Right forelimb (tissue), 1 donor: ENCODE measurements at regions not wholly inside any gene's neighbourhood (a gene's known extent, or its start where the extent isn't known, plus 50 kb on each side); places are given as distances from the start of the nearest gene placed in this dataset.

Source experiments
- DNase-seq: peaks from one replicate; pipeline ENCODE4 v3.0.0-alpha.2; 2018

DNA sequence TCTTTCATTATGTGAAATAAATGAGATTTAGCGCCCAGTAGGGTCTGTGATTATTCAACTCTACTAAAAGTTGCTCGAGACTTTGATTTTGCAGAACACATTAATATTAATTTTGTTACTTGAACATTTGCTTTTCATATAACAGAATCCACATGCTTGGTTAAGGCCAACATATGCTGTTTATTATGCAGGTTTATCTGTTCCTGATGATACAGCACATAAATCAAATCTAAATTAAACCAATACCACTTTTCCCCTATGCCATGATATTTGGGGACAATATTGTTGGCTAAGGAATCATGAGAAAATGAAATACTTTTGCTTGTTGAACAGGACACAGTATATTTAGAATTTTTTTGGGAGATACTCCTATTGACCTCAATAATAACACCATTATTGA lies 291.1 kb downstream of the USP25 start:
- DNase-seq = no peak

DNA sequence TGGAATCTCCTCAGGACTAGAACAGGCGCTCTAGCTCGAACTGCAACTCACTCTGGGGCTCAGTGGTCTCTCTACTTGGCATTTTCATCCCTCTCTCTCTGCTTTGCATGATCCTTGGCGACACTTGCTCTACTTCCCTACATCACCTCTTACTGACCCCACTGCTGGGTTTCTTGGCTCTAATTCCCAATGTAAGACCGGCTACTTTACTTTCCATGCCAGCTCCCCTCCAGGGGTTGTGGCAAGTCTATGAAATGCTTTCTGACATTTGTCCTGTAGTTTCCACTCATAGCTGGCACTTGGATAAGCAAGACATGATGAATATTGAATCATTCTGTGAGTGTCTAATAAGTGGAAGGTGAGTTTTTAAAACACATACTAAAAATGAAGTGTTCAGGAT lies 292.3 kb downstream of the USP25 start:
- DNase-seq = no peak

DNA sequence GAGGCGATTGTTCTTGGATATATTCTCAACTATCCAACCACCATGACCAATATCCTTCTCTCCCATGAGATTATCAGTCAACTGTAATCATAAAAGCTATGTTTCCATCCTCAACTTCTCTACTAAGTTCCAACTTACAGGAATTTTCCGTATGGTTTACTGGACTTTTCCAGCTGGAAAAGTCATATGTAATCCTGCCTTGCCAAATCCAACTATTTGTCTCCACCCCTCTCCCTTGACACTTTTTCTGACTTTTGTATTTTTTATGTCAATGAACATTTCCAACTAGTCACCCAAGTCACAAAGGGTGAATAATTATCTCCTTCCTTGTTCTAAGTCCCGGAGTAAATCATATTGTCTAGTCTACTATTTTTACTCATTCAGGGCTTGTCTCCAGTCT lies 293.1 kb downstream of the USP25 start:
- DNase-seq = no peak

DNA sequence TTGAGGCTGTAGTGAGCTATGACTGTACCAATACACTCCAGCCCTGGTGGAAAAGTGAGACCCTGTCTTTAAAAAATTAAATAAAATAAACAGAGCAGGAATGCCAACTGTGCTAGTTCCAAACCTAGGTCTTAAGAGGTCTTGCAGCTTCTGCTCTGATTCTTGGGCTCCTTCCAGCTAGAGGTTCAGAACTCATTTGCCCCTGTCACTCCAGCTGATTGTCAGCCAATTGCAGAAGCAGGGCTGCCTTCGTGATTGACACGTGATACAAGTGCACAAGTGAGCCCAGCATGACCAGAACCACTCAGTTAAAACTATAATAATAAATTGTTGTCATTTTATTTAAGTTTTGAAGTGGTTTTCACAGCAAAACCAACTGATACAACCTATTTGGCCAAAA lies 298.4 kb downstream of the USP25 start:
- no peak for DNase-seq

DNA sequence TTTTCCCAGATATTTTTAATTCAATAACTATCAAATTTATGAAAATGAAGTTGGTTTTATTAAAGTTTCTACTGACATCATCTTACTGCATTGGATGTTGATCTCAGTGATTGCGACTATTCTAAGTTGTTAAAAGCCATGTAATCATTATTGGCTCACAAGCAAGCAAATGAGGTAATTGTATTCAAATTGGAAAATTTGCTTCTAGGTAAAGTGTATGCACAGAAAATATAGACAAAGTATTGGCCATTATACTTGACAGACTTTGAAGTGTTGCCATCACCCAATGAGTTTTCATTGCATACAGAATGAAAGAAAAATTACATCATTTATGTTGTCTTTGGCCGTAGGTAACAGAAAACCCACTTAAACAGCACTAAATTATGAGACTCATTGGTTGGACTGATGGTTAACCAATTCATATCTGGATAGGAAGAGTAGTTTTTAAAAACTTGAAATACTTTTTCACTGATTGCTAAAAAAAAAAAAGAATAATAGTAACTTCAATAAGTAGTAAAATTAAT lies 299.2 kb downstream of the USP25 start:
- no peak for DNase-seq

DNA sequence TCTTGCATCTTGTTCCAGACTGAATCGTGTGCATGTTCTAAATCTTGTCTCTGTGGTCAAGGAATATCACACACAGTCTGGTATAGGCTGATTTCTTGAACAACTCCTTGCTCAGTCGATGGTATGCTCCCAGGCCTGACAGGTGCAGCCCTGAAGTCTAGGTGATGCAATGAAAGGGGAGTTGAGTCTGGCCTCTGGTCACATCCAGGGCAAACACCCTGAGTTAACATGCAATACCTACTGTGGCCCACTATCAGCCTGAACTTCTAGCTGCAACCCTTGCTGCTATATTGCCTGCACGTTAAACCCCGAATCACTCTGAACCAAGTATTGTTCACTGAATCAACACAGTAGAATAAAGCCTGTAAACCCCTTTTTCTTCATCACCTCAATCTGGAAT lies 303.4 kb downstream of the USP25 start:
- DNase-seq = no peak

DNA sequence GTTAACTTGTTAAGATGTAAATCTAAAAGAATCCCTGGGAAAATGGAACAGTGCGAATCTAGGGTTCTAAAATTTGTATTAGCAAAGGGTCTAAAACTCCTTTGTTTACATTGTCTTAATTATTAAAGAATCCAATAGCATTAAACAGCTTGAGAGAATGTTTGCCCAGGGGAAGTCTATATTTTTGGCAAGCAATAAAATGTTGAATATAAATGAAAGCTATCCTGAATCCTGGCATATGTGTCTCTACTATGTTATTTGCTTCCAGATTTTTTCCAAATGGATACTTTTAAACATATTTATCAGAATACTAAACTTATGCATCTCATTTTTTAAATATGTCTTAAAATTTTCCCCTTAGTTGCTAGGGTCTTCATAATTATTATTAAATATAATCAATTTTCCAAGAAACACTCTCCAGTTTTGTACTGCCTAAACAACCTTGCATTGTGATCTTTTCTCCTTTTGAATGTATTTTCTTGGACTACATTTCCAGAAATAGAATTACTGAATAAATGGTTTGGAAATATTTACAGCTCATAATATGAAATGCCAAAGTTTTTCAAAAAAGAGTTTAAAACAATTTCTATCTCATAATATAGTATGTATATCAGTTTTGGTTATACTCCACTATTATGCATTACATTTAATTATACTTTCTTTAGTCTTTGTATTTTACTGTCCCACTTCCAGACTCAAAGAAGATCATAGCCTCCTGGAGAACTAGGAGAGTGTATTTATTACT lies 304.8 kb downstream of the USP25 start:
- no peak for DNase-seq

DNA sequence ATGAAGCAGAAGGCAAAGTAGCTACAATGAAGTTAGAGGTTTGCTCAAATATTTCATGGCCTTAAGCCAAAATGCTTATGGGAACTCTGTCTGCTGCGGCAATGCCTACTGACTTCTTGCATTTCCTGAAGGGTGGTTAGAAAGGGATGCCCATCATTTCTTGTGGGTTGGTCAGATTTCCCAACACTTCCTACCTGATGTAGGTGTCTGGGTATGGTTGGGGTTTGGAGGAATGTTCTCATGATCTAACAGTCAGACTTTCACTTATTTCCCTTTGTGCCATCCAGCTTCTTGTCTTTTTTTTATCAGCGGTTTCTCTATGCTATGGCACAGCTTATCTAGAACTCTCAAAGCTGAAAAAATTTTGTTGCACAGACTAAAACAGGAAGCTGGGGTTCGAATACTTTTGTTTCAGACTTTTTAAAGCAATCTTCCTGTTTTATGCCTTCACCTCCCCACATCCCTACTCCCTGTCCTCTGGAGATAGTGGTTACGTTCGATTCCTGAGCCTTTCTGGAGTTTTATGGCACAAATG lies 307.7 kb downstream of the USP25 start:
- DNase-seq = no peak

DNA sequence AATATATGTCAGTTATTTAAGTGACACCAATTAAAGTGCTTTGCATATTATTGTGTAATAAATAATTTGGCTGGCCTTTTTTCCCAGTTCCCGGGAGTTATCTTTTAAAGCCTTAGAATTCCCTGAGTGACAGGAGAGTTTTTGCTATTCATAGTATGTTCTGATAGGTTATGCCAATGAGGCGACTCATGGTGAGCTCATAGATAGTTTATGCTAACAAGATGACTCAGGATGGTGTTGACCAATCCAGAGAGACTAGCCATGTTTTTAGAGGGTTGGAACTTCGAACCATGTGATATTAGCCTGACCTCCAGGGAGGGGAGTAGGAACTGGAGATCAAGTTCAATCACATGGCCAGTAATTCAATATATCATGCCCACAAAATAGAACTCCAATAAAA lies 310.8 kb downstream of the USP25 start:
- no peak for DNase-seq

DNA sequence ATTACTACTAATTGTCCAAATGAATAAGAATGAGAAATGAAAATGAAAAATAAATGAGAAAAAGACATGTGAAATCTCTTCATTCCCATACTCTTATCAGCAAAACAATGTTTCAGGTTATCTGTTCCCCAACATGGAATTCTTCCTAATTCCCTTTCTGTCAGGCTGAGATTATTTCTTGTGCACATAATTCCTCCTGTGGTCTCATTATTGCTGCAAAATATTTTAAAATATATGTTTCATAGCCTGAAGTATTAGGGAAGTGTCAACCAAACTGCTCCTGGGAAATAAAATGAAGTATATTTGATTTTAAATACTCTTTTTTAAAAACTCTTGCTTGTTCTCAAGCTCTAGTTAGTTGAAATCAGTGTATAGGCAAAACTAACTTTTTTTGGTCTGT lies 314.9 kb downstream of the USP25 start:
- DNase-seq = no peak

DNA sequence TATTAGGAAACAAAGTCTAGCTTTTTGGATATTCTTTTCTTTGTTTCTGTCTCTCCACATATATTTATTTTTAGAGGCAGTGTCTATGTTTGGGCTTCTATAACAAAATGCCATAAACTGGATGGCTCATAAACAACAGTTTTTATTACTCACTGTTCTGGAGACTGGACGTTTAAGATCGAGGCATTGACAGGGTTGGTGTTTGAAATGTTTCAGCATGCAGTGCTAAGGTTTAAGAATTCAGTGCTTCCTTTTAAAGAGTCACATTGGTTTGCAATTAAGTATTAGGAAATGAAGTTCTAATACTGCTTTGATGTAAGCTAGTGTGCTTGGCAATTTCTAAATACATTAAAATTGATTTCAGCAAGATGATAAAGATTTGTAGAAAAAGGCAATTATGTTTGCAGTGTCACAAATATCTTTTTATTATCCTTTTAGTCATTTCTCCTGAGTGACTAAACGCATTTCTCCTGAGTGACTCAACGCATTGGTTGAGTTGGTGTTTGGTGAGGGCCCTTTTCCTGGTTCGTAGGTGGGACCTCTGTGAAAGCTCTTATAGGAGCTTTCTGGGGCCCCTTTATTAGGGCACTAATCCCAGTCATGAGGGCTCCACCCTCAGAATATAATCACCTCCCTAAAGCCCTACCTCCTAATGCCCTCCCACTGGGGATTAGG lies 317.0 kb downstream of the USP25 start:
- no peak for DNase-seq

DNA sequence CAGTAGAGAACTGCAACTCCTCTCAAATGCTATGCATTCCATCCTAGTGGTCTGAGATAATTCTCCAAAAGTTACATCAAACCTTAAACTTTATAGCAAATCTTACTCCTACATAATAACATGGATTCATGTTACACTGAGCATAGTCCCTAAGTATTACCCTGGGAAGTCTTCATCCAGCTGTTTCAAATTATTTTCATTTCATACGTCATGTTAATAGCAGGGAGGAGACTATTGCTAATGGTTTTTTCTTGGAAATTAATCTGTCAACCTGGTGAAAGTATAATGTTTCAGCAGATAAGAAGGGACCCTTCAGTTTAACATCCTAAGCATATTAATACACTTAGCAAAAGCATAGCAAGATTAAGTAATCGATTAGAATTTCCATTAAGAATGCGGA lies 318.1 kb downstream of the USP25 start:
- DNase-seq = no peak

DNA sequence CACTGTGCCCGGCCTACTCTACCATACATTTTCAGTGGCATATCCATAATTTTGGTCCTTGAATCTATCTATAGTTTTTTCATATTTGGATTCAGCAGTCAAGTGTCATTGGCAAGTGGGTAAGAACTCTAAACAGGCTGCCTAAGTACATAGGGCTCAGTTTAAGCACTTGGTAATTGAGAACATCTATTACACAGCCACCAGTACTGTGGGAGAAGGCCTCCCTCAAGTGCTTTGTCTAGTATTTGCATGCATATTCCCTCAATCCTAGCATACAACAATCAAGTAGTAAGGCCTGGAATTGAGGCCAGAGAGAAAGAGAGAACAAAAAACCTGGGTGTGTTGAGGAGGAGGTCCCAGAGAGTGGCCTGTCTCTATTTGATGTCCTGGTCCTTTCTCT lies 325.2 kb downstream of the USP25 start:
- DNase-seq = no peak

DNA sequence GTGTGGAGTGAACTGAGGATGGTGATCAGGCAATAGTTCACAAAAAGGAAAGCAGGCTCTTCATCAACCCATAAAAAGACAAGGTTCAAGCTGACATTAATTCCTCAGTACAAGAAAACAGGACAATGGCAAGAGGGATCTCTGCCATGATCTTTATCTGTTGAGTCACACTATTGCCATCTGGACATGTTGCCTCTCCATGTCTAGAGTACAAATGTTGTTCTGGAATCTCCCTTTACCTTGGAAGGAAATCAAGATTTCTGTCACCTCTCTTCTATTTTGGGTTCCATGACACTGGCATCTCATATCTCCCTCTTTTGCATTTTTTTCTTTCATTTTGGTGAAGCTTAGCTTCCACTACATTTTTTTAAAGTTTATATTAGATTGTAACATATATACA lies 329.1 kb downstream of the USP25 start:
- no peak for DNase-seq

DNA sequence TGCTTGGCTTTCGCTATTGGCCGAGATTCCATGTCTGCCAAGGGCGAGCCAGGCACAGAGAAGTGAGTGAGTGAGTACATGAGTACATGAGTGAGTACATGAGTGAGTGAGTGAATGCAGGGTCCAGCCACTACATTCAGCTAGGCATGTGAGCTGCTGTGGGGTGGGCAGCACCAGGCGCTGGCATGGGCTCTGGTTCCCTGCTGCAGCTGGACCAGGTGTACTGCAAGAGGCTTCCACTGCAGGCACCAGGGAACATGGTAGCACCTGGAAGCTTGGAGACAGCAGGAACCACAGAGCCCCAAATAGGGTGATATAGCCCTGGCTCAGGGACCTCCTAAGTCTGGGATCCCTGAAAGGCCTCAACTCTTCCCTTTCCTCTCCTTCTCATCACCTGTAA lies 330.2 kb downstream of the USP25 start:
- DNase-seq = no peak

DNA sequence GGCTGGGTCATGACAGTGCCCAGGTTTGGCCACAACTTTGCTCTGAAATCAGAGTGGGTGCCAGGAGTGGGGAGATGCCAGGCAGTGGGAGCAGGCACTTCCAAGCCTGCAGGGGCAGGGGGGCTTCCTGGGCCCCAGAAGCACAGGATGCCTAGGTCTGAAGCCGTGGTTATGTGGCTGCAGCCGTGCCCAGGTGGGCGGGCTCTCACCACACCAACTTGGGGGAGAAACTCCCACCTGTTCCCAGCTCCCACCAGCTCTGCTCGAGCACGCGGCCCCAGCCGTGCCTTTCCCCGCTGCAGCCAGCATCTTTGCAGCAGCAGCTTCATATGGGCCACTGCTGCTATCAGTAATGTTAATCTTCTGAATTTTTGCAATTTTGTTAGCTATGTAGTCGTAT lies 331.4 kb downstream of the USP25 start:
- DNase-seq = no peak

DNA sequence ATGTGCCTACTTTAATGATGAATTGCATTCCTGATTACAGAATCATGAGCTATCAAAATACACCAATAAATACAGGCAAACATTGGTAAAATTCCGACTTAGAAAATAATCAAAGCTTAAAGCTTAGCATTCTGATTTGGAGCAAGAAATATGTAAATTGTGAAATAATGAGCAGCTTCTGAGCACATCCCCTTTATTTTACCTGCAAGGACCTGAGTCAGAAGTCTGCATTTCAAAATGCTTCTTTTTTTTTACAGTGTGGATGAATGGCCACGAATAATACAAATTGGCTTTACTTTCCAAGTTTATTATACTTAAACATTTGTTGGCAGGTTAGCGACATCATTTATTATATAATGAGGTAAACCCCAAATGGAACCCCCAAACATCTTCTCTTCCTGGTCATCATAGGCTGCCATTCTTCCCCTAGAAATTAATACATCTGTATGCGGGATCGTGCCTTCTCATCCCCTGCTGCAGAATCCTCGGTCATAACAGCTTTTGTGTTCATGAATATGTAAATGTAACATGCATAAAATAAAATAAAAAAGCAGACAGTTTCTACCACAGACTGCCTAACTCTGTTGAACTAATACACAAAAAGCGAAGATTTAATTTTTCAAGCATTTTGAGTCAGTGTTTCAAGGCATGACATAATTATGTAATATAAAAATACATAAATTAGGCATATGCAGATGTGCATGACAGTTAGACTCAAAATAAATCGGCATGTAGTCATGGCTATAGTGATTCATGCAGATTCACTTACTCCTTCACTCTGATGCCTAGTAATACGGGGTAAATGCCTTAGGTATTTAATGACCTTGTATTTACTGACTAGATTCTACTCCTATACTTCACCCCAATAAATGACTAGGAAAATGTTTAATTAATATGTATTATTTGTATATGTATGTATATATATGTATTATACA lies 339.7 kb downstream of the USP25 start:
- no peak for DNase-seq

DNA sequence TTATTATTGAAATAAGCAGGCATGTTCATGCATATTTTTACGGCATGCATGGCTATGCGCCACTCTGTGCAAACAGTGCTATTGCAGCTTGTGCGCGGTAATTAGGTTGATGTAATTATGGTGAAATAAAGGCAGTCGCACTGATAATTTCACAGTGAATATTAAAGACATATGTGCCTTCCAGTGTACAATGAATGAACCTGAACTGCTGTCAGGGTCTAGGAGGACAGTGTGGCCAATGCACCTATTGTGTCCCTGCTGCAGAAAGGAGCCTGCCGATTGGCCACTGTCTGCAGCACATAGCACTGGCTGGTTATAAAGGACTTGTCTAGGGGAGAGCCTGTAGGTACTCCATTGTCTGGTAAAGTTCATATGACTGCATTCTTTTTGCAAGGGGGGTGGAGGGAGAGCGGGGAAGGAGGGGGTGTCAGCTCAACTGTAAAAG lies 340.4 kb downstream of the USP25 start:
- no peak for DNase-seq

DNA sequence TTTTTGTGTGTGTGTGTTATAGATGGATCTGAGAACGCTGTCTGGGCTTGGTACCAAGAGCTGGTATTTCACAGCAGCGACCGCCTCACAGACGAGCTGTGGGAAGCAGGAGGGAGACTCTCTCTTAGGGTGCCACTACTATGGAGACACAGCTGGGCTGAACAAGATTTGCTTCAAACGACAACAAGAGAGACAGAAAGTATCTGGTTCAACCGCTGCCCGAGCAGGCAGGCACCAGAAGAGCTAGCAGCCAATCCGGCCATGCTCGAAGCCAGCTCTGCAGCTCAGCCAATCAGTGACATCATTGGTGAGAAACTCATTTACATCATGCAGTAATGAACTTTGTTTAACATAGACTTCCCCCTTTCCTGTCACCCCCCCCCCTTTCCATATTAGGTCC lies 341.3 kb downstream of the USP25 start:
- DNase-seq = peak; percentile 53

DNA sequence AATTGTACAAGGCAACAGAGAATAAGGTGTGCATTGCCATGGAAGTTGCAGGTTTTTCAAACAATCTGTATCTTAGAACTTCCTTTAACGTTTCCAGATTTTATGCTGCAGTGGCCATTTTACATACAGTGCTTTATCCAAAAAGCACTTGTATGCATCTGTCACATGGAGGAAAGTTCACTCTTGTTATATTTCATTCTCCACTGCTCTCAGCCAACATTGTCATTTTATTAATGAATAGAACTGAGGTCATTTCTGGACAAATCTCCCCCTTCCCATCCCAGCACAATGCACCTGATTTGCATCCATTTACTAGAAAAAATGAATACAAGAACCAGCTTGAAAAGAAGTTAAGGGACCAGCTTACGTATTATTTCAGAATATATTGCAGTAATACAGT lies 342.0 kb downstream of the USP25 start:
- DNase-seq = no peak

DNA sequence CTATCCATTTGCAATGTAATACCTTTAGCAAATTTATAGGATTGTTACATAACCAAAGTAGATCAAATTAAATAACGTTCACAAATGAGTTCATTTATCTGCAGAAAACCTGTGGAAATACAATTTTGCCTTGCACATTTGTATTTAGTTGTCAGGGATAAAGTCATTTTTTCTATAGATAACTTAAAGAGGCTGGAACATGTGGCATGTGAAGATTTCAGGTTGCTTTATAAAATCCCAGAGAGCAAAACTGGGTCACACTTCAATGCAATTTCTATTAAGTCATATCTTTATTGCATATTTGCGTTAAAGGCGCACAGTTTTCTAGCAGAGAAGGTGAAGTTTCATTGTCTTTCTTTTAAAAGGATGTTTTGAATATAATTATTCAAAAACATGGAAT lies 342.4 kb downstream of the USP25 start:
- DNase-seq = no peak

DNA sequence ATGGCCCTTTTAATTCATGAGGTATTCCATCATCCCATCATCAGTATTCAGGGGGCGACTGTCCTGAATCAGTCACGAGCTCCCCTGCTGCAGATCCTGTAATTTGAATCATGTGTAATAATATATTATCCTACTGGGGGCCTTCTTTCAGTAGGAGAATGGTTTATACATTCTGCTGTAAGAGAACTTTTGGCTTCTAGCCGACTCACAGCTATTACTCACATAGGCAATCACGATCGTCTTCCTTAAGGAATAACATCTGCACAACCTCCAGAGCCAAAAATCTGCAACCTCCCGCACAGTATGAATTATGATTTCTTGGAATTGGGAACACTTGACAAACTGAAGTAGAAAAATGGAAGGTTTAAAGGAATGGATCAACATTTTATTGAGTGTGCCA lies 343.0 kb downstream of the USP25 start:
- peak; percentile 62 for DNase-seq

DNA sequence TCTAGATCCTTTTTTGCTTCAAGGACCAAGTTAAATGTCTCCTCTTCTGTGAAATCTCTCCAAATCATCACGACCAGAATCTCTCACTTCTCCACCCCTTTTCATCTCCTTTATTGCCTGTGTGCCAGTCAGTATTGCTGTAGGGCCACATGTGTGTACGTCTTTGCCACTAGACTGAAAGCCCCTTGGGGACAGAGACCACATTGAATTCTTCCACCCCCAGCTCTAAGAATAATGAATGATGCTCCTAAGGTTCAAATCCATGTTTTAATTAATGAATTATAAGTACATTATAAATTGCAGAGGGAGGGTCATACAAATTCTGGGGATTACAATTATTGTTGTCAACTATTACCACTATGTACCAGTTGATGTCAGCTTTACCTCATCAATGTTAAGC lies 343.8 kb downstream of the USP25 start:
- no peak for DNase-seq
